ENCODE measurements at regions not wholly inside any gene's neighbourhood (a gene's known extent, or its start where the extent isn't known, plus 50 kb on each side); places are given as distances from the start of the nearest gene placed in this dataset.

GRCh38 chr12:126185025-126185424 is 1119.8 kb downstream of the AACS start:
- Mint-ChIP-seq H3K27me3 (ENCODE audit: low read depth) (peaks cover 20% of the 10 kb centered on the region), H3K4me3 (no peak overlapping the region), H3K9me3 (peaks cover 9 to 15% of the 10 kb centered on the region in 2 experiments), H3K27ac (no peak overlapping the region), H3K36me3 (ENCODE audit: insufficient read depth in 1 of 3, low read depth in 3 of 3) (peaks cover 6 to 10% (median 7%) of the 10 kb centered on the region in 3 experiments), H3K4me1 (peaks cover 5% of the 10 kb centered on the region in 2 experiments; a peak in 3 of 4 replicates)
- no peak for TF ChIP-seq CTCF (conservative IDR thresholded peaks at IDR 0.05)
- Histone ChIP-seq H2AFZ (ENCODE audit: low read length) (no peak overlapping the region), H3T11ph (ENCODE audit: low read length) (no peak overlapping the region), H4K91ac (ENCODE audit: insufficient read length, low read depth, low read length) (no peak overlapping the region), H4K5ac (ENCODE audit: insufficient read length, low read depth, low read length) (no peak overlapping the region), H3K27ac (ENCODE audit: insufficient read length, low read depth, low read length) (no peak overlapping the region), H3K9me3 (ENCODE audit: control insufficient read depth, low read depth, low read length) (no peaks in the 10 kb centered on the region), H3K9ac (ENCODE audit: extremely low read depth, insufficient read length, low read length) (no peak overlapping the region), H3K79me2 (ENCODE audit: insufficient read depth, low read length) (no peaks in the 10 kb centered on the region), H4K8ac (replicated peaks; ENCODE audit: insufficient read length, low read depth, low read length) (no peak overlapping the region), H2BK5ac (ENCODE audit: insufficient read length, low read length) (no peak overlapping the region), H3K4me2 (ENCODE audit: insufficient read depth, insufficient read length, low read length) (no peak overlapping the region), H2BK12ac (ENCODE audit: insufficient read length, low read depth, low read length) (no peak overlapping the region), H2AK5ac (ENCODE audit: insufficient read length, low read length) (no peak overlapping the region), H3K23me2 (ENCODE audit: insufficient read length, low read depth, low read length, poor library complexity, severe bottlenecking) (no peaks in the 10 kb centered on the region), H2BK120ac (ENCODE audit: low read depth, low read length, poor library complexity, severe bottlenecking) (no peak overlapping the region), H3K4me1 (ENCODE audit: insufficient read depth, low read length) (no peaks in the 10 kb centered on the region; the same call in 1 of the 2 replicates), H2BK20ac (ENCODE audit: low read depth, low read length, poor library complexity, severe bottlenecking) (no peak overlapping the region), H3K27me3 (ENCODE audit: insufficient read depth, low read length) (no peaks in the 10 kb centered on the region), H2BK15ac (ENCODE audit: low read depth, low read length) (no peak overlapping the region), H3K18ac (ENCODE audit: insufficient read length, low read depth, low read length) (no peak overlapping the region), H3K4ac (ENCODE audit: low read depth, low read length) (no peak overlapping the region), H3K79me1 (ENCODE audit: insufficient read depth, low read depth, low read length, poor library complexity, severe bottlenecking) (no peaks in the 10 kb centered on the region), H4K20me1 (ENCODE audit: control insufficient read depth, insufficient read depth, insufficient read length) (no peaks in the 10 kb centered on the region), H3K56ac (ENCODE audit: insufficient read length, low read depth, low read length) (no peak overlapping the region), H3K23ac (ENCODE audit: insufficient read length, low read depth, low read length) (no peak overlapping the region), H3K14ac (ENCODE audit: insufficient read depth, low read length) (no peak overlapping the region)
- DNase-seq = no peak
- whole genome bisulfite sequencing (ENCODE audit: extremely low coverage, insufficient read length, low lambda C conversion rate) = no CpG with 5 or more reads among the region's 1 CpG

All from H9 (cell line).